OCI-LY1 (cell line): ENCODE measurements at regions not wholly inside any gene's neighbourhood (a gene's known extent, or its start where the extent isn't known, plus 50 kb on each side); places are given as distances from the start of the nearest gene placed in this dataset.

Experiments used
- EZH2 ChIP-seq: fragments of 200-600 bp; sonication (generic), shearing (Covaris generic); IDR thresholded peaks from 2 replicates; pipeline ENCODE4 v1.8.0; 2017; ENCODE audit warnings: borderline replicate concordance, mixed run types, mild to moderate bottlenecking, antibody characterized with exemption, low read length, moderate library complexity, mixed read lengths
- TF ChIP-seq, protein P1 (sequence below): fragments of 200-600 bp; sonication (generic), shearing (Covaris generic); IDR thresholded peaks from 2 replicates; pipeline ENCODE4 v1.5.1; 2017; ENCODE audit warnings: mild to moderate bottlenecking, antibody characterized with exemption, low read length, moderate library complexity, mixed read lengths

- TF ChIP-seq, protein P1, sequence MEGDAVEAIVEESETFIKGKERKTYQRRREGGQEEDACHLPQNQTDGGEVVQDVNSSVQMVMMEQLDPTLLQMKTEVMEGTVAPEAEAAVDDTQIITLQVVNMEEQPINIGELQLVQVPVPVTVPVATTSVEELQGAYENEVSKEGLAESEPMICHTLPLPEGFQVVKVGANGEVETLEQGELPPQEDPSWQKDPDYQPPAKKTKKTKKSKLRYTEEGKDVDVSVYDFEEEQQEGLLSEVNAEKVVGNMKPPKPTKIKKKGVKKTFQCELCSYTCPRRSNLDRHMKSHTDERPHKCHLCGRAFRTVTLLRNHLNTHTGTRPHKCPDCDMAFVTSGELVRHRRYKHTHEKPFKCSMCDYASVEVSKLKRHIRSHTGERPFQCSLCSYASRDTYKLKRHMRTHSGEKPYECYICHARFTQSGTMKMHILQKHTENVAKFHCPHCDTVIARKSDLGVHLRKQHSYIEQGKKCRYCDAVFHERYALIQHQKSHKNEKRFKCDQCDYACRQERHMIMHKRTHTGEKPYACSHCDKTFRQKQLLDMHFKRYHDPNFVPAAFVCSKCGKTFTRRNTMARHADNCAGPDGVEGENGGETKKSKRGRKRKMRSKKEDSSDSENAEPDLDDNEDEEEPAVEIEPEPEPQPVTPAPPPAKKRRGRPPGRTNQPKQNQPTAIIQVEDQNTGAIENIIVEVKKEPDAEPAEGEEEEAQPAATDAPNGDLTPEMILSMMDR, result no peak
- TF ChIP-seq EZH2, result no peak
Measured at GRCh38 chr20:23217023-23217422, 130.9 kb upstream of the CD93 start.
